ENCODE measurements at regions not wholly inside any gene's neighbourhood (a gene's known extent, or its start where the extent isn't known, plus 50 kb on each side); places are given as distances from the start of the nearest gene placed in this dataset.

- DNase-seq (ENCODE audit: low spot score): no peak
These were observed 94.6 kb upstream of the RASGRF1 start for GRCh38 chr15:79185199-79185598.

- DNase-seq (ENCODE audit: low spot score): peak; percentile 51
These were observed 93.9 kb upstream of the RASGRF1 start for GRCh38 chr15:79184465-79184892.

DNA sequence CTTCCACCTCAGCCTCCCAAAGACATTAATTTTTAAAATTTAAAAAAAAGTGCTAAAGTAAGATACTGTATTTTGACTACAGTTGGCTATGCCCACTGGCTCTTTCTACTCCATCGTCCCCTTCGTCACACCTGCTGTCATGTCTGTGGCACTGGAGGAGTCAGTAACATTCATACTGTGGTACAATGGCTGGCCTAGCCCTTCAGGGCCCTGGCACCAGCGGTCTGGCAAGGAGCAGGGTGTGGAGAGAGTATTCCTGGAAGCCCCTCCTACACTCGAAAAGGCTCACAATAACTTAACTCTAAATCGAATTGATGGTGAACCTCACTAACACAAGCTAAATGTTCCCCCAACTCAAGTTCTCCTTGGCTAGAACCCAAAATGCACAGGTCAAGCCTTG lies 89.7 kb upstream of the RASGRF1 start:
- no peak for DNase-seq (ENCODE audit: low spot score)

- no peak for DNase-seq (ENCODE audit: low spot score)
These were observed 89.0 kb upstream of the RASGRF1 start for GRCh38 chr15:79179597-79179996.

- no peak for DNase-seq (ENCODE audit: low spot score)
These were observed 88.6 kb upstream of the RASGRF1 start for GRCh38 chr15:79179108-79179561.

- DNase-seq (ENCODE audit: low spot score): no peak
These were observed 88.0 kb upstream of the RASGRF1 start for GRCh38 chr15:79178594-79178993.

DNA sequence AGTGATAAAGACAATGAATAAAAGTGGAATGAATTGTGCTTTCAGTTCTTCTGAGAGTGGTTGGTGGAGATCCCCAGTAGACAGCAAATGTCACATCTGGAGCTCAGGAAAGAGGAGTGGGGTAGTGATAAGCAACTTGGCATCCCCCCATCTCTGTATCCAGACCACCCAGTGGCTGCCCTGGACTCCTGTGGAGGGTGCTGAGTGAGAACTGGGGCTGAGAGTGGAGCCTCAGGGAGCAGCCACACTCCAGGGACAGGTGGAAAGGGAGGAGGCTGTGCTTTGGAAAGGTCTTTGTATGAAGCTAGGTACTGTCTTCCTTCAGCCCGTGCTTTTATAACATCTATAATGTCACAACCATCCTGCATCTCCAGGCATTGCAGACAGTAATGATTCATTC lies 85.6 kb upstream of the RASGRF1 start:
- DNase-seq (ENCODE audit: low spot score): no peak

DNA sequence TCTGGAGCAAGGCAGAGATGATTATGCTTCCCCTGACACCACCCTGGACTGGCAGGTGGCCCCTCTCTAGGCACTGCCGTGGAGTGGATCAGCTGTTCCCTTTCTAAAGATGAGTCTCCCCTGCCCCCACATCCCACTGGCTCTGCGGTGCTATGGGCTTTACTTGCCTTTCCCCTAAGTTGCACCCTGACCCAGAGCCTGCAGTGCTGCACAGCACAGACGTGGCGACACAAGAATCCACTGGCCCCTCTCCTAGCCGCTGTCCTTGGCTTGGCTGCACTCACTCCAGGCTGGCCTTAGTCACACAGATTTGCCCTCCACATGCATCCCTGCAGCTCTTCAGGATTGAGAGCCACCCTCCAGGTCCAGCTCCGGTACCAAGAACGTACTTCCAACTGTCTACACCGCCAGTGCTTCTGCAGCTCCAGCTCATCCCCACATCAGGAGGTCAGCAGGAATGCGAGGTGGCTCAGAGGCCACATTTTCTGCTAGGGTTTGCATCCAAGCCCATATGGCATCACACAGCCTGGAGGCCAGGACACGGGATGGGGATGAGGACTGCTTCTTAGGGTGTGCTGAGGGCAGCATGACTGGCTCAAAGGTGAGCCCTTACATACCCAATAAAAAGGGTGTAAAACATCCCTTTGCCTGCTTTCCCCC lies 82.4 kb upstream of the RASGRF1 start:
- DNase-seq (ENCODE audit: low spot score): no peak

GRCh38 chr15:79172032-79172481 lies 81.5 kb upstream of the RASGRF1 start:
- DNase-seq (ENCODE audit: low spot score): no peak

DNA sequence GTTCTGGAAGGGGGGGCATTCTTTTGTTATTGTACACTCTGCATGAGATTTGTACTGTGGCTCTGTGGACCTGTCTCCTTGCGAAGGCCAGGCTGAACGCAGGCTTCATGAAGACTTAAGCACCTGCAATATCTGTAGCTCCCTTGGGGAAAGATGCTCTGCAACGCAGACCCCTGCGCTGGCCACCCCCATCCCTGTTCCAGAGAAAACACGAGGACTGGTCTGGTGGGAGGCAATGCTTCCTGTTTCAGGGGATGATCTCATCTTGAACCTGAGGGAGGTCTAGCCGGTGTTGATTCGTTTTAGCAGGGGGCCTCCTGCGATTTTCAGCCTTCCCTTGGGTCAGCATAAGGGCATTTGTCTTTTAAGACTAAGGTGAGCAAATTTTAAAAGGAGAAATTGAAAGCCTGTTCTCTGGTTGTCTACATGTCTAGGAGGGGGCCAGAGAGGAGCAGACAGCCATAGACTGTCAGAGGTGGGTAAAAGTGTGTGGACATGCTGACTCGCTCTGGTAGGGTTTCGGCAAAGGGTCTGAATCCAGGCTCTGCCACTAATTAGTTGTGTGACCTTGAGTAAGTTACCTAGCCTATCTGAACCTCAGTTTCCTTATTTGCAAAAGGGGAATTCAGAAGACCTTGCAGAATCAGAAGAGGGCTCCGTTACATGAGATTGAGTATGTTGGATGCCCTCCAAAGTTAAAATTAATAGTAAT lies 80.9 kb upstream of the RASGRF1 start:
- DNase-seq (ENCODE audit: low spot score): no peak

DNA sequence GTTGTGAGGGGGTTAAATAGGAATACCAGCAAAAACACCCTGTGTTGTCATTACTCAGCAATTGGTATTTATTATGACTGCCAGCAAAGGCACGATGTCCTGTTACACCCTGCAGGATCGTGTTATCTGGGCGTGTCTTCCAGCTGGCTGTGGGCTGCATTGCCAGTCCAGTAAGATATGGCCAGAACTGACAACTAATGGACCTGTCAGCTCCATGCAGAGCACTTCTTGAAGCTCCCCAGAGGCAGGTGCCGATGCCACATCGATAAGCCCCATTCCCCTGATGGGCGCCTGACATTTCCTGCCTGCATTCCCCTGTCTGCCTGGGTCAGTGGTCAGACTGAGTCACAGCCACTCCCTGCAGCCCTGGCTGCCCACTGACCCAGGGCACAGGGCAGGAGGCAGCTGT lies 79.7 kb upstream of the RASGRF1 start:
- DNase-seq (ENCODE audit: low spot score): no peak

GRCh38 chr15:79169526-79170133 lies 79.0 kb upstream of the RASGRF1 start:
- DNase-seq (ENCODE audit: low spot score): no peak

DNA sequence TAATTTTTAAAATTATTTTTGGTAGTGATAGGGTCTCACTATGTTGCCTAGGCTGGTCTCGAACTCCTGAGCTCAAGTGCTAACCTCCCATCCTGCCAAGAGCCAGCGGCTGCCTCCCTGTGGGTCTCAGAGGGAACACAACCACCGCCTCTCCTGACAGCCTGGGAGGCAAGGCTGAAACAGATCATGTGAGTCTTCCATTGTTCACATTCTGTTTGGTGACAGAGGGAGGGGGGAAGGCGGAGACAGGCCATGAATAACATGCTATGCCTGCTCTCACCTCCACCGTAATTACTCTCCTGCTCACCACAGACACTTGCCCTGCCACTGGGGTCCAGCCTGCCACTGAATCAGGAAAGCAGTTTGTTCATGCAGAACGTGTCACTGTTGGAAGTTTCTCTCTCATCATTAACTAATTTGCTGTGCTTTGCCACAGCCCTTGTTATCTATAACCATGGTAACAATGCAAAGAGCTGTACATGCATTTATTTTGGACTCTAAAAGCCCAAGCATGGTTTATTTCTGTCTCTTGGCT lies 78.4 kb upstream of the RASGRF1 start:
- no peak for DNase-seq (ENCODE audit: low spot score)

GRCh38 chr15:79167776-79168175 lies 77.2 kb upstream of the RASGRF1 start:
- no peak for DNase-seq (ENCODE audit: low spot score)

- no peak for DNase-seq (ENCODE audit: low spot score)
These were observed 75.9 kb upstream of the RASGRF1 start for GRCh38 chr15:79166311-79166955.

GRCh38 chr15:79164465-79164864 lies 73.9 kb upstream of the RASGRF1 start:
- DNase-seq (ENCODE audit: low spot score): no peak

GRCh38 chr15:79164043-79164442 lies 73.5 kb upstream of the RASGRF1 start:
- DNase-seq (ENCODE audit: low spot score): no peak

DNA sequence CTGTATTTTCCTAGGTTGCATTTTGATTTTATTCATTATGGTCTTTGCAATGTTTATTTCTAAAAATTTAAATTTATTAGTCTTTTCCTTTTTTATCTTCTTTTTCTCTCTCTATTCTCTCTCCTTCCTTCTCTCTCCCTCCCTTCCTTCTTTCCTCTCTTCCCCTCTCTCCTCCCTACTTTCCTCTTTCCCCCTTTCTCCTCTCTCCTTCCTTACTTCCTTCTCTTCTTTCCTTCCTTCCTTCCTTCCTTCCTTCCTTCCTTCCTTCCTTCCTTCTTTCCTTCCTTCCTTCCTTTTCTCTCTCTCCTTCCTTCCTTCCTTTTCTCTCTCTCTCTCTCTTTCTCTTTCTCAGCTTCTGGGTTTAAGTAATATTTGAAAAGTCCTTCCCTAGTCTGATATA lies 72.8 kb upstream of the RASGRF1 start:
- DNase-seq (ENCODE audit: low spot score): no peak

DNA sequence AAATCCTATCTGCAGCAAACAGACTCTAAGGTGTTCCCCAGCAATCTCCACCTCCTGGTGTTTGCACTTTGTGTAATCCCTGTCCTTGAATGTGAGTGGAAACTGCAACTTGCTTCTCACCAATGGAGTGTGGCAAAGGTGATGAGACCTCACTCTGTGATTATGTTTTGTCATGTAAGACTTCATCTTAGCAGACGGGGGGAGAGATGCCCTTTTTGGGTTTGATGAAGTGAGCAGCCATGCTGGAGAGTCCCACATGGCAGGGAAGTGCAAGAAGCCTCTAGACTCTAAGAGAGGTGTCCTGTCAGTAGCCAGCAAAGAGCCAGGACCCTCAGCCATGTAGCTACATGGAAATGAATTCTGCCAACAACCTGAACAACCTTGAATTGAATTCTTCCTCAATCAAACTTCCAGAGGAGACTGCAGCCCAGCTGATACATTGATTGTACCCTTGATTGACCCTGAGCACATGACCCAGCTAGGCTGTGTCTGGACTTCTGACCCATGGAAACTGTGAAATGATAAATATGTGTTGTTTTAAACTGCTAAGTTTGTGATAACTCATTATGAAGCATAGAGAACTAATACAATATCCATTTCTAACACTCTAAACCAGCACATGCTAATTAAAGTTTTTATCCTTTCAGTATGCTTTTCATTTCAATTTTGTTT lies 71.4 kb upstream of the RASGRF1 start:
- DNase-seq (ENCODE audit: low spot score): no peak

DNA sequence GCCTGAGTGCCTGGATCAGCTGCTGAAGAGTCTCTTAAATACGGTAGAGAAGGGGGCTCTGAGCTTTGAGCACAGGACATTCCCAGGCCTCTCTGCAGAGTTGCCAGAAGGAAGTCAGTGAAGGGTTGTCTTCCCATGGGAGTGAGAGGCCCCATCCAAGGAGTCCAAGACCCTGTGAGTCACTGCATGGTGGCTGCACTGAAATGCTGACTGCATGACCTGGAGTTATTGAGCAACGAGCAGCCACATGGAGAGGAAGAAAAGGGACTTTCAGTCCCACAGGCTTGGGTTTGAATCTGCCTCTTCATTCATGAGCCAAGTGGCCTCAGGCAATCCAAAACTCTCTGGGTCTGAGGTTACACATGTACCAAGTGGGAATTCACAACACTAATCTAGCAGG lies 69.6 kb upstream of the RASGRF1 start:
- no peak for DNase-seq (ENCODE audit: low spot score)

DNA sequence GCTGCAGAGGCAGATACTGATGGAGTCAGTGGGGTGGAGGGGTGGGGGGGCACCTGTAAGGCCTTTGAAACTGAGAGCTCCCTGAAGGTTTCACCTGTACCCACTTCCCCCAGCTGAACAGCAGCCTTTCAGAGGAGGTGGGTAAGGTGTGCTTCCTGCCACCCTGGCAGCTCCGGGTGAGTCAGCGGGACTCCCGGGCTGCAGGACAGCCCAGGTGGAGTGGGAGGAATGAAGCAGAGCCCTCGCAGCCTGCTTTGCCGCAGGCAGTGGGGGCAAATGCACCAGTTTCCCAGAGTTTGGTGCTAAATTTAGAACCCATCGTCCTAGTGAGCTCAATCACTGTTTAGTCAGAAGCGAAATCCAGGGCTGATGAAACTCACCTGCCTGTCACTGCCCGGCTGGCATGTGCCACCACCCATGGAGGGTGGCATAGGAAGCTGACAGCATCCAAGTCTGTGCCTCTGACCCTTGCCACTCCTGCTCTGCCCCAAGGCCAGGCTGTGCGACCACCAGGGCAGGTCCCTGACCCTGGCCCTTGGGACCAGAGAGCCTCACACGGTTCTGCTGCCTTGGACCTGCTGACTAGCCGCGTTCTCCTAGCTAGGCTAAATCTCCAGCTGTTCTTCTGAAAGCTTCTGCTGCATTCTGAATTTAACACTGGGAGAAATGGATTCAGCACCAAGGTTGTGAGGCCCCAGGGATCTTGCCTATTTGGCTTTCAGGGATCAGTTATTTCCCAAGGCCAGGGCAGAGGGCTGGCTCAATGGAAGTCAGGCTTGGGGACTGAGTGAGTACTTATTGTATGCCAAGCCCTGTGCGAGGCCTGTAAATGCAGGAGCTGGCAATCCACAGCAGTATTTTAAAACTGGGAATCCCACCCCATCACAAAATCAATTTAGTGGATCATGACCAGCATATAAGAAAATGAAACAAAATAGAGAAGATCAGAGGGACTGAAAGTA lies 67.3 kb upstream of the RASGRF1 start:
- DNase-seq (ENCODE audit: low spot score): no peak
